OCI-M1 (cell line): ENCODE measurements at regions not wholly inside any gene's neighbourhood (a gene's known extent, or its start where the extent isn't known, plus 50 kb on each side); places are given as distances from the start of the nearest gene placed in this dataset.

ENCODE experiments used
- DNase-seq: peaks from one replicate; lab custom pipeline; 2025; lab: John Stamatoyannopoulos, UW

DNA sequence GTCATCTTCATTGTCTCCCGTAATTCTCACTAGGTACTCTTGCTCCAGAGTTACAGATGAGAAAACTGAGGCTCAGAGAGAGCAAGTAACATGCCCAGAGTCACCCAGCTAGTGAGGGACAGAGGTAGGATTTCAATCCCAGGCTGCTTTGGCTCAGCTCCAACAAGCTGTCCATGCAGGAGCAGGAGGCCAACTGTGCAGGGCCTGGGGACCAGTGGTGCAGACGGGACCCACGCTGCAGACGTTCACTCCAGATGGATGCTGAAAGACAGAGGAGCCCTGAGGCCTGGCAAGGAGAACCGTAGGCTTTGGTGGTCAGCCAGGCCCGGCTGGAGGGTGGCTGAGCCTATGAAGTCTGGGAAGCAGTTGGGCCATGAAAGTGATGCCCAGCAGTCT, 102.6 kb downstream of the MCFD2 start:
- no peak for DNase-seq
